PC-9 (cell line): ENCODE measurements at regions not wholly inside any gene's neighbourhood (a gene's known extent, or its start where the extent isn't known, plus 50 kb on each side); places are given as distances from the start of the nearest gene placed in this dataset.

Experiments used
- BruUV-seq: library from RNA; stranded (reverse); fragments of 400-500 nt; replicated peaks from 2 replicates; lab custom pipeline; 2021; lab: Mats Ljungman, UMichigan
- CTCF ChIA-PET: fragments of 300-600 bp; sonication (Branson Sonifier 250); formaldehyde crosslinking; loops from one replicate; lab custom pipeline; 2022; ENCODE audit warnings: antibody characterized with exemption; lab: Charles Lee
- POLR2A ChIA-PET: fragments of 300-600 bp; sonication (Branson Sonifier 250); formaldehyde crosslinking; loops from one replicate; lab custom pipeline; 2022; ENCODE audit warnings: antibody characterized with exemption; ENCODE audit not compliant: unreplicated experiment; lab: Charles Lee
- DNase-seq, 2 experiments: peaks; one replicate each; pipeline versions ENCODE4 v3.0.0 to v3.0.0-alpha.2; 2015 to 2022; ENCODE audit warnings: mixed read lengths in 1 of 2
- H2AFZ ChIP-seq: fragments of 200-600 bp; sonication (generic); 2 replicates; pipeline ENCODE4 v1.8.1; 2017; ENCODE audit warnings: antibody characterized with exemption
- H3F3A ChIP-seq: fragments of 200-600 bp; sonication (generic); 2 replicates; pipeline ENCODE4 v1.8.1; 2017; ENCODE audit warnings: antibody characterized with exemption, mild to moderate bottlenecking, low read depth; ENCODE audit not compliant: insufficient read depth
- H3K27ac ChIP-seq: fragments of 200-600 bp; sonication (generic); 2 replicates; pipeline ENCODE4 v1.6.1; 2016; ENCODE audit warnings: mixed run types
- H3K27me3 ChIP-seq: fragments of 200-600 bp; sonication (generic); 2 replicates; pipeline ENCODE4 v1.6.1; 2016; ENCODE audit warnings: low read depth, mixed run types; ENCODE audit not compliant: insufficient read depth
- H3K36me3 ChIP-seq: fragments of 200-600 bp; sonication (generic); 2 replicates; pipeline ENCODE4 v1.6.1; 2016; ENCODE audit warnings: low read depth, mixed run types
- H3K4me1 ChIP-seq: fragments of 200-600 bp; sonication (generic); replicated peaks from 2 replicates; pipeline ENCODE4 v1.6.1; 2016; ENCODE audit warnings: mixed run types; ENCODE audit not compliant: insufficient read depth
- H3K4me2 ChIP-seq: fragments of 200-600 bp; sonication (generic); 2 replicates; pipeline ENCODE4 v1.6.1; 2017; ENCODE audit warnings: mixed run types
- H3K4me3 ChIP-seq: fragments of 200-600 bp; sonication (generic); 2 replicates; pipeline ENCODE4 v1.6.1; 2016; ENCODE audit warnings: mixed run types
- H3K79me2 ChIP-seq: fragments of 200-600 bp; sonication (generic); 2 replicates; pipeline ENCODE4 v1.6.1; 2017; ENCODE audit warnings: low read depth, mixed run types
- H3K9me2 ChIP-seq: fragments of 200-600 bp; sonication (generic); 2 replicates; pipeline ENCODE4 v1.8.1; 2017; ENCODE audit warnings: mild to moderate bottlenecking; ENCODE audit not compliant: insufficient read depth
- H3K9me3 ChIP-seq: fragments of 200-600 bp; sonication (generic); 2 replicates; pipeline ENCODE4 v1.8.1; 2016; ENCODE audit warnings: low read depth; ENCODE audit not compliant: insufficient read depth
- H4K20me1 ChIP-seq: fragments of 200-600 bp; sonication (generic); 2 replicates; pipeline ENCODE4 v1.8.1; 2017; ENCODE audit not compliant: insufficient read depth
- CTCF ChIP-seq: fragments of 200-600 bp; sonication (generic); conservative IDR thresholded peaks from 2 replicates; pipeline ENCODE4 v1.6.1; 2017; ENCODE audit warnings: mixed run types, antibody characterized with exemption, mild to moderate bottlenecking, moderate library complexity
- EZH2 ChIP-seq: fragments of 200-600 bp; sonication (generic); IDR thresholded peaks from 2 replicates; pipeline ENCODE4 v1.8.0; 2017; ENCODE audit warnings: antibody characterized with exemption, low read depth
- intact Hi-C: fragments of 100-400 bp; cut with micrococcal nuclease; formaldehyde crosslinking; loops from one replicate; pipeline ENCODE4 v1.10.0; 2022; ENCODE audit not compliant: unreplicated experiment

GRCh38 chr3:161156936-161157335 is 51.8 kb upstream of the B3GALNT1 start:
- POLR2A ChIA-PET: no interaction called here
- CTCF ChIA-PET: no interaction called here
- Histone ChIP-seq H3K27ac (no peak overlapping the region), H3K4me1 (no peaks in the 10 kb centered on the region), H3K4me3 (no peak overlapping the region), H3K36me3 (no peaks in the 10 kb centered on the region), H3K79me2 (no peaks in the 10 kb centered on the region), H3K9me3 (peaks cover under 1% of the 10 kb centered on the region), H3K27me3 (no peaks in the 10 kb centered on the region), H3F3A (no peaks in the 10 kb centered on the region), H2AFZ (no peak overlapping the region), H3K4me2 (no peak overlapping the region), H3K9me2 (no peaks in the 10 kb centered on the region), H4K20me1 (no peaks in the 10 kb centered on the region)
- DNase-seq: no peak
- TF ChIP-seq EZH2 (no peak), CTCF (no peak)
- intact Hi-C loops: no loop called here
- BruUV-seq: no TSS peak

GRCh38 chr3:161161603-161162002 is 56.5 kb upstream of the B3GALNT1 start:
- Histone ChIP-seq H4K20me1 (no peaks in the 10 kb centered on the region), H3K27ac (no peak overlapping the region), H3F3A (peaks cover 10% of the 10 kb centered on the region), H2AFZ (no peak overlapping the region), H3K4me1 (peaks cover 4% of the 10 kb centered on the region; the same call in 1 of the 2 replicates), H3K9me3 (peaks cover 26% of the 10 kb centered on the region), H3K79me2 (no peaks in the 10 kb centered on the region), H3K4me2 (no peak overlapping the region), H3K4me3 (no peak overlapping the region), H3K36me3 (no peaks in the 10 kb centered on the region; the same call in 1 of the 2 replicates), H3K9me2 (no peaks in the 10 kb centered on the region), H3K27me3 (no peaks in the 10 kb centered on the region)
- TF ChIP-seq EZH2 (no peak), CTCF (no peak)
- ChIA-PET POLR2A (no interaction called here), CTCF (no interaction called here)
- DNase-seq: no peak
- intact Hi-C loops: no loop called here
- no TSS peak for BruUV-seq

- peak; percentile 30 to 79 for DNase-seq
- 0 out of 2 replicates have a peak overlapping the region, but pooled peaks have one; percentile 4 for H3K4me3 ChIP-seq
- intact Hi-C loops: no loop called here
- no peaks in the 10 kb centered on the region; the same call in 1 of the 2 replicates for H3K36me3 ChIP-seq
- ChIA-PET POLR2A (interaction anchor here (0.6 kb wide), 1 partner anchor 90 kb away, joined by 4 read pairs; no protein-coding TSS in a partner anchor), CTCF (no interaction called here)
- H3K27ac ChIP-seq: peak overlapping the region; percentile 48
- H3K4me2 ChIP-seq: no peak overlapping the region
- peaks cover 10% of the 10 kb centered on the region for H3F3A ChIP-seq
- H4K20me1 ChIP-seq: no peaks in the 10 kb centered on the region
- no peak overlapping the region for H2AFZ ChIP-seq
- no peaks in the 10 kb centered on the region for H3K27me3 ChIP-seq
- TF ChIP-seq EZH2: no peak
- TF ChIP-seq CTCF: no peak
- no TSS peak for BruUV-seq
- no peaks in the 10 kb centered on the region for H3K79me2 ChIP-seq
- H3K9me2 ChIP-seq: no peaks in the 10 kb centered on the region
- H3K9me3 ChIP-seq: peaks cover 26% of the 10 kb centered on the region
- H3K4me1 ChIP-seq: peaks cover 4% of the 10 kb centered on the region; the same call in 1 of the 2 replicates
These were observed 57.8 kb upstream of the NMD3 start for GRCh38 chr3:161163297-161163696.
